ENCODE measurements at regions not wholly inside any gene's neighbourhood (a gene's known extent, or its start where the extent isn't known, plus 50 kb on each side); places are given as distances from the start of the nearest gene placed in this dataset.
"Not testable (repeated sequence)": the region's sequence is repeated elsewhere in the genome, so short reads cannot be mapped to it uniquely, and the experiment has no call there.

DNA sequence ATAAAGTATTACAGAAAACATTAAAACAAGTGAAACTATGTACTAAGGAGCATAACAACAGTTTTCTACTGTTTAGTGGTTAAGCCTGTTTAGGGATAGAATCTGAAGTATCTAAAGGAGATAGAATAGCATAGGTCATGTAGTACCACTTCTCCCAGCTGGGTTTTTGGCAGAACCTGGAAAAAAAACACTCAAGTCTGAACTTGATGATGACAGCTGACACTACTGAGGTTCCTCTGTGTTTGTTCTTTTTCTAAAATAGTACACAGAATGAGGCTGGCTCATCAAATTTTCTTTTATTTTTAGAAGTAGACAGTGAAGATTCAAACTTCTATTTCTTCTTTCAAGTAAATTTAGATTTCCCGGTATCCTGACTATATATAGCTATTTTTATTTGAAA lies 203.8 kb upstream of the ACO1 start:
- DNase-seq (ENCODE audit: low spot score) = no peak

DNA sequence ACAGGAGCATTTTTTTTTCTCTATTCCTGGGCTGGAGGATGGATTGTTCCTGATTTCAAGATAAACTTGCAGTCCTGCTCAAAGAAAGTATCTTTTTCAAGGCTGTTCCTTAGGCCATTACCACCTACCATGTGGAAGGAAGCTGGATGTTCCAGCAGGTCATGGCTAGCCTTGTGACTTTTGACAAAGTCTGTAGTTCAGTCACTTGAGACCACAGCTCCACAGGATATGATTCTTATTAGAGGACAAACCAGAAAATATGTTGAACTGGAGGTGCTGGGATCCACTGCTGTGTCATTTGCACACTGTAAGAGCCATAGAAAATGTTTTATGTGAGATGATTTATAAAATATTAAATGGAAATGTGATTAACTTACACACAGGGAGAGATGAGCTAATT lies 184.2 kb upstream of the ACO1 start:
- DNase-seq (ENCODE audit: low spot score) = no peak

DNA sequence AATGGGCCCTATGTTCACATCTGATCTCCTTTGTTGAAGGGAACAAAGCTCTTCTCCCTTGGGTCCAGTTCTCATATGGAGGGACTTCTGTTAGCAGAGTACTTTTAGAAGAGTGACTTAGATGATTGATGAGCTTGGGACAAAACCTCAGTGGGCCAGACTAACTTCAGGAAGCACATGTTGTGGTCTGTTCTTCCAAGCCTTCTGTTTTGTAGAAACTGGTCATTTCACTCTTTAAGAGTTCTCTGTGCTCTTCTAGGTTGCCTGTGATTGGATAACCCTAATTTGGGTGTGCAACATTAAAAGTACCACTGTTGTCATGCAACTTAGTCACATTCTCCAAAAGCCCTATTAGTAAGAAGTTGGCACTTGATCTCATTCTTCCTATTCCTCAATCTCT lies 183.5 kb upstream of the ACO1 start:
- no peak for DNase-seq (ENCODE audit: low spot score)

DNA sequence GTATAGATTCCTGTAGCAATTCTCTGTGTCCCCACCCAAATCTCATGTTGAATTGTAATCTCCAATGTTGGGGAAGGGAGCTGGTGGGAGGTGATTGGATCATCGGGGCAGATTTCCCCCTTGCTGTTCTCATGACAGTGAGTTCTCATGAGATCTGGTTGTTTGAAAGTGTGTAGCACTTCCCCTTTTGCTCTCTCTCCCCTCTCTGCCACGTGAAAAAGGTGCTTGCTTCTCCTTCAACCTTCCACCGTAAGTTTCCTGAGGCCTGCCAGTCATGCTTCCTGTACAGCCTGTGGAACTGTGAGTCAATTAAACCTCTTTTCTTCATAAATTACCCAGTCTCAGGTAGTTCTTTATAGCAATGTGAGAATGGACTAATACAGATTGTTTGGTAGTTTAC lies 175.3 kb upstream of the ACO1 start:
- not testable (repeated sequence) for DNase-seq (ENCODE audit: low spot score)

DNA sequence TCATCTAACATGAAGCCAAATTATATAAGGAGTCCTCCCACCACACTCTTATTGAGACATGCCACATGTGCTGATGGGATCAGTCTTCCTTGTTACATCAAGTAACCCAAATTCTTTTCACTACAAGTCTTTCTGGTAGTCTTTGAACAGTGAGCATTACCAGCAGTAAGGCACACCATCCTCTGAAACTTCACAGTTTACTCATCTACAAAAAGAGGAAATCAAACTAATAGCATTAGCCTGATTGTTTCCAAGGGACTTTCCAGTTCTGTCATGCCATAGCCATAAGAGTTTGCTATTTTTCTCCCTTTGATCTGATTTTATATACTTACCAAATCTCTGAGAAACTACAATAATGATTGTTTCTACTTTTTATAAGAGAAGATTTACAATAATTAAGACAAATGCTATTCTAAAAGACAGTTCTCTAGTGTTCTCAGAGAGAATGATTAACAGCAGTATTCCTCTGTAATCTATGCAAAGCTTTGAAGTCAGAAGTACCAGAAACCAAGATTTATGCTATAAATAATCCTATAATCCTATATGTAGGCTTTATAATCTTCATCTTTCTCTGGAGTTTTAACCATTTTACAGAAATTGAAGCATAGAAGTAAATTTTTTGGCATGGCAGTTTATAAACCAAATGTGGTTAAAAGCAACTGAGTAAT lies 166.2 kb upstream of the ACO1 start:
- no peak for DNase-seq (ENCODE audit: low spot score)

DNA sequence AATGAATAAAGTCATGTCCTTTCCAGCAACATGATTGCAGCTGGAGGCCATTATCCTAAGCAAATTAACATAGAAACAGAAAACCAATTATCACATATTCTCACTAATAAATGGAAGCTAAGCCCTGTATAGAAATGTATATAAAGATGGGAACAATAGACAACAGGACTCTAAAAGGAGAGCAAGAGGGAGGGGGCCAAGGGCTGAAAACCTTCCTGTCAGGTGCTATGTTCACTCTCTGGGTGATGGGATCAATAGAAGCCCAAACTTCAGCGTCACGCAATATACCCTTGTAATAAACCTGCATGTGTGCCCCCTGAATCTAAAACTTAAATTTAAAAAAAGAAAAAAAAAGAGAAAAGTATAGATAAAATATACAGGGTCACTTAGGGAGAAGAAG lies 163.7 kb upstream of the ACO1 start:
- DNase-seq (ENCODE audit: low spot score) = no peak

DNA sequence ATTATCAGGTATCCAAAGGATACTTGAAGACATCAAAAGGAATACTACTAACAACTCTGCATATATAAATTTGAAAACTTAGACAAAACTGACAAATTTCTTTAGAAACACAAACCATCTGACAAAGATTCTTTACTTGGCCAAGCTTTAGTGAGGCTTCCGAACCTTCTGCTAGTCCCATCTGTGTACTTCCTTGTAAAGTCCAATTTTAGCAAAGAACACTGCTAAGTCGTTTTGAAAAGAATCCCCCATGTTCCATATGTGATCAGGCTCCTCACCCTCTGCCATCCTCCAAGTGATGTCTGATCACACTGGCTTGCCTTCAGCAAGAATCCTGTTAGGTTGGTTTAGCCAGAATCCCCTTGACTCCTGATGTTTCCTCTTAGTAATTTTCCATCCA lies 150.0 kb upstream of the ACO1 start:
- no peak for DNase-seq (ENCODE audit: low spot score)

DNA sequence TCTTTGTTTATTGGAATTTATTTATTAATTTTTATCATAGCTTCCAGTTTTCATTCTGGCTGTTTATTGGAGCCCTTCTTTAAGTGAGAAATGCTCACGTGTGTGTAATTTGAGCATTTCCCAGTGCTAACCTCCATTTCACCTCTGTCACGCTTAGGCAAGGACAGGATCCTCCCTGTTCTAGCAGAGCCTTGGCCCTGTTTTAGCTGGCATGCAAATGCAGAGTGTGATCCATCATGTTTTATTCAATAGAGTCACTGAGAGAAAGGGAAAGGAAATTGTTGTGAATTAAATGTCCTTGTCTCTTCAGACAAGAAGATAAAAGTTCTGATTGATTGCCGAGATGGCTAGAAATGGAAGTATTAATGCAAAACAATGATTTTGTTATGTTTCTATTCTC lies 137.3 kb upstream of the ACO1 start:
- DNase-seq (ENCODE audit: low spot score) = no peak

DNA sequence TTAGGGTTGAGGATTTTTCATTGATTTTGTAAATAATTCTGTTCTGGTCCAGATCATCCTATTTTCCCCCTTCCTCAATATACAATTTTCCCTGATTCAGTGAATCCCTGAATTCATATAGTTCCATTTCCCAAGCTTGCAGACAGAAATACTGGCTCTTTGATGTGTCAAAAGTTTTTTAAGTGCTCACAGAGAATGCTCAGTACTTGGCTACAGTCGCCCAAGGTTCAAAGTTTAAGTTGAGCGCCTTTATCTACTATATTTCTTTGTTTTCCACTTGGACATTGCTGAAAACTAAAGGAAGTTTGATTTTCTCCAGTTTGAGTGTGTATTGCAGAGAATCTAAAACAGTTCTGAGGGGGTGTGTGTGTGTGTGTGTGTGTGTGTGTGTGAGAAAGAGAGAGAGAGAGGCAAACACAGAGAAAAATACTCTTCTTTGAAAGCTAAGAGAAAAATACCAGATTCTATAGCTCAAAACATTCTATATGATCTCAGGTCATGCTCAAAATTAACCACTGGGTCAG lies 136.2 kb upstream of the ACO1 start:
- no peak for DNase-seq (ENCODE audit: low spot score)

DNA sequence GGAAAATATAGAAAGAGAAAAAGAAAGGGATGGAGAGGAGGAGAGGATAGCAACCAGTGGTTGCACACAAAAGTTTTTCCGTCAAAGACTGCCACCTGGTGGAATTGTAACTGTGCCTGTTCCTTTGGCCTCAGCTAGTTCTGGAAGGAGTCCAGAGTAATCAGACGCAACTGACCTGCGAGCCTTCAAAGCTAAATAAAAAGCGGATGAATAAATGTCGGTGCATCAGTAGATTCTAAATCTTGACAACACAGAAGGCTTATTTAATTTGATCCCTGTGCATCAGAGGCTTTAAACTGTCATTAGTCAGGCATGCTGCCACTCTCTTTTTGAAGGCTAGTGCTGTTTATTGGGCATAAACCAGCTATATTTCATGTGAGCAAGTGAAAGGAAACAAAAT lies 132.9 kb upstream of the ACO1 start:
- DNase-seq (ENCODE audit: low spot score) = peak; percentile 57

DNA sequence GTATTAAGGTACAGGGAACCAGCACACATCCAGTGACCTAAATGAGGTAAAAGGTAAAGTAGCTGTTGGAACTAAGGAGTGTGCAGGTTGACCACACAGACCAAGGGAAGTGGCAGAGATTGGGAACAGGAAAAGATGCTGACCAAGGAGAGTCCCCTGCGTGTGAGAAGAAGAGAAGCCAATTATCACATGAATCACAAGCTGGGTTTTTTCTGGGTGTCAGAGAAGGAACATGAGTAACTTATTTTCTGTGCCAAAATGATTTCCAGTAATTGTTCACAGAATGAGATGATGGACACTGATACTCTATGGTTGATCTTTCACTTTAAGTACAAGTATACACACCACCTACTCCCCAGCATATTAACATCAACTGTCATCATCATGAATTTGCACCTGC lies 130.7 kb upstream of the ACO1 start:
- DNase-seq (ENCODE audit: low spot score) = no peak

DNA sequence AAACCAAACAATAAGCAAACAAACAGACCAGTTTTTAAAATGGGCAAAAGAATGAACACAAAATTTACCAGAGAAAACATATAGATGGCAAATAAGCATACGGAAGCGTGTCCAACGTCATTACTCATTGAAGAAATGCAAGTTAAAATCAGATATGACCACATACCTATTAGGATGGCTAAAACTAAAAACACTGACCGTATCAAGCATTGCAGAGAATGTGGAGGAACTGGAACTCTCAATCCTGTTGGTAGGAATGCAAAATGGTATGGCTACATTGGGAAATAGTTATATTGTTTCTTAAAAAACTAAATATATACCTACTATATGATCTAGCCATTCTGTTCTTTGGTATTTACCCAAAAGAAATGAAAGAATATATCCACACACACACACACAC lies 129.4 kb upstream of the ACO1 start:
- no peak for DNase-seq (ENCODE audit: low spot score)

DNA sequence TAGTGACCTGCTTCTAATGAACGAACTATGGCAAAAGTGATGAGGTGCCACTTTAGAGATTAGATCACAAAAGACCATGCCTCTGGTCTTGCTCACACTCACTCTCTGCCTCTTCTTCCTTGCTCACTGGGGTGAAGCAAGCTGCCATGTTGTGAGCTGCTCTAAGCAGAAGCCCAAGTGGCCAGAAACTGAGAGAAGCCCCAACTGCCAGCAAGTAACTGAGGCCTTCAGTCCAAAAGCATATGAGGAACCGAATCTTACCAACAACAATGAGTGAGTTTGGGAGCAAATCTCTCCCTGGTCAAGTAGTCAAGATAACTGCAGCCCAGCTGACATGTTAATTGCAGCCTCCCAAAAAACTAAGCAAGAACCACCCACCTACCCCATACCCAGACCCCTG lies 126.0 kb upstream of the ACO1 start:
- no peak for DNase-seq (ENCODE audit: low spot score)

DNA sequence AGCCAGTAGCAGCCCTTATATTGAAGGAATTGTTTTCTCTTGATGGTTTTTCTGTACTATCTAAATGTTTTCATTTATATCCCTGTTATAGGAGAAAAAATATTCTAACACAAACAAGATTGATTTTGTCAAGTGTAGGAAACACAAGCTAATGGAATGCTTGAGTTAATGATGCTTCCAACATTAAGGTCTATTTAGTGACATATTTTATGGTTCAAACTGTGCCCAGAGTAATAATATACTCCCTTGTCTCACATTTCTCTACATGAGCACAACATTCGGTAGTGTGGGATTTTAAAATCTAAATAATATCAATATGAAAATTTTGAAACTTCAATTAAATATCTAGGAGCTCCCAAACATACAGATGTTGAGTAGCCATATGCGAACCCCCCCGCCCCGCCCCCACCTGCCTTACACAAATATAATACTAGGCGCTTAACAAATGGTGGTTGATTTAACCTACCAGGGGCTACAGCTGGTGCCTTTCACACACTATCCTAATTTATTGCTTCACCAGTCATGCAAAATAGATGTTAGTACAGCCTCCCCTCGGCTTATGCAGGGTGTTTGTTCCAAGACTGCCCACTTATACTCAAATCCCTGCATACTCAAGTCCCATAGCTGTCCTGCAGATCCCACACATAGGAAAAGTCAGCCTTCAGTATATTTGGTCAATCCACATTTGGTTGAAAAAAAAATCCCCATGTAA lies 124.1 kb upstream of the ACO1 start:
- no peak for DNase-seq (ENCODE audit: low spot score)

DNA sequence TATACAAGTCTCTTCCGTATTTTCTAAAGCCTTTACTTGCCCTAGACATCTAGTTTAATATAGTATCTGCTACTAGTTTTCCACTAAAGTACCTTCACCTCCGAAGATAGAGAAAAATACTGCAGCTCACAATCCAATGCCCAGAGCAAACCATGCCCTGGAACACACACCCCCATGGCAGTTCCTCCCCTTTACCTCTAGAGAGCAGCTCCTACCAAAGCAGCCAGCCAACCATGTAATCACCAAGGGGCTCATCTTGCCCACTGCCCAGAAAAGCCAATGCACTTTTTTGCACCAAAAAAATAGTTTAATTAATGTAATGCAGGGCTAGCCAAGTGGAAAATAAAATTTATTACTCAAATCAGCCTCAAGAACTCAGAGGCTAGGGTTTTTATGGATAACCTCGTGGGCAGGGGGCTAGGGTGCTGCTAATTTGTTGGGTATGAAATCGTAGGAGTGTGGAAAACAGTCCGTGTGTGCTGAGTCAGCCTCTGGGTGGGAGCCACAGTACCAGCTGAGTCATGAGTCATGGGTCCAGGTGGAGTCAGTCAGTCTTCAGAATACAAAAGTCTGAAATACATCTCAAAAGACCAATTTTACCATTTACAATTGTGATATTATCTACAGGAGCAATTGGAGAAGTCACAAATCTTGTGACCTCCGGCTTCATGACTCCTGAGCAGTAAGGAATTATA lies 120.1 kb upstream of the ACO1 start:
- no peak for DNase-seq (ENCODE audit: low spot score)

DNA sequence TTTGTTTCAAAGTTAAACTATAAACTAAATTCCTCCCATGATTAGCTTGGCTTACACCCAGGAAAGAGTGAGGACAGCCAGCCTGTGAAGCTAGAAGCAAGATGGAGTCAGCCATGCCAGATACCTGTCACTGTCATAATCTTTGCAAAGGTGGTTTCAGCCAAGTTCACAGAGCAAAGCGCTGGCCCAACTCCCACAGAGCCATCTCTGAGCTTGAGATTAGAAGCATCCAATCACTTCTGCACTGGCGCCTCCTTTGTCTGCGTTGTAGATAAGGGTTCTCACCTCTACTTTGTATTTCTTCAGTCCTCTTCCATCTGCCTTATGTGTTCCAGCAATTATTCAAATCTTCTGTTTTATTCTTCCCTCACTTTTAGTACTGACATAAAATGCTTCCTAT lies 119.4 kb upstream of the ACO1 start:
- DNase-seq (ENCODE audit: low spot score) = no peak

DNA sequence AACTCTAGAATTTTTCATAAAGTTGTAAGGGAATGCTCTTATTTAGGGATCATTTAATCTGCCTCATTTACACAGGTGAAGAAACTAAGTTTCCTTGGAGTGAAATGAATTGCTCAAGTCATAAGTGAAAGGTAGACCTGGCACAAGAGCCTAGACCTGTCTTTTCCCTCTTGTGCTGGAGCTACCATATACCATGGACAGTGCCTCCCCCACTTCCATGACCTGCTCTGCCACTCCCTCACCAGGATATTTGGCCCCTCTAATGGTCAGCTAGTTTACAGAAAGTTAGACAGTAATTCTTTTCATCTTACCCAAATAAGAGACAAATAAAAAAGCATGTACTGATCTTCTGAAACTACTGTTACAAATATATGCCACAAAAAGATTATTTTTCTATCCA lies 105.5 kb upstream of the ACO1 start:
- no peak for DNase-seq (ENCODE audit: low spot score)

DNA sequence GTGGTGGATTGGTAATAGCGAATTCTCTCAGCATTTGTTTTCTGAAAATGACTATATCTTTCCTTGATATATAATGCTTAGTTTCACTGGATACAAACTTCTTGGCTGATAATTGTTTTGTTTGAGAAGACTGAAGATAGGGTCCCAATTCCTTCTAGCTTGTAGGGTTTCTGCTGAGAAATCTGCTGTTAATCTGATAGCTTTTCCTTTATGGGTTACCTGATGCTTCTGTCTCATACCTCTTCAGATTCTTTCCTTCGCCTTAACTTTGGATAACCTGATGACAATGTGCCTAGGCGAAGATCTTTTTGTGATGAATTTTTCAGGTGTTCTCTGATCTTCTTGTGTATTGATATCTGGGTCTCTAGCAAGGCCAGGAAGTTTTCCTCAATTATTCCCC lies 94.7 kb upstream of the ACO1 start:
- DNase-seq (ENCODE audit: low spot score) = no peak

DNA sequence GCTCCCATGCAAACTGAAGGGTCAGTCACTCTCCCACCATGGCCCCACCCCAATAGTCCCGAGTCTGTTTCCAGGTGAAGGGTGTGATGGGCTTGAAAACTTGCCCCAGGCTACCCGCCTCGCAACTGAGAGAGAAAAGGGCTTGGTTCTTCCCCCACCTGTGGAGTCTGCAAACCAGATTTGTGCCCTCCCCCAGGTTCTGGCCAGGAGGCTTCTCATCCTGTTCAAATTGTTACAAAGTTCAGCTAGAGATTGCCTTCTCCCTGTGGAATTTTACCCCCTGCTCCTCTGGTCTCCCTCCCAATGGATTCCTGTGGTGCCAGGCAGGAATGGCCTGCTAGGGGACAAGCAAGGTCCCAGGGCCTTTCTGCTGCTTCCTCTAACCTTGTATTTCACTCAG lies 93.1 kb upstream of the ACO1 start:
- no peak for DNase-seq (ENCODE audit: low spot score)

DNA sequence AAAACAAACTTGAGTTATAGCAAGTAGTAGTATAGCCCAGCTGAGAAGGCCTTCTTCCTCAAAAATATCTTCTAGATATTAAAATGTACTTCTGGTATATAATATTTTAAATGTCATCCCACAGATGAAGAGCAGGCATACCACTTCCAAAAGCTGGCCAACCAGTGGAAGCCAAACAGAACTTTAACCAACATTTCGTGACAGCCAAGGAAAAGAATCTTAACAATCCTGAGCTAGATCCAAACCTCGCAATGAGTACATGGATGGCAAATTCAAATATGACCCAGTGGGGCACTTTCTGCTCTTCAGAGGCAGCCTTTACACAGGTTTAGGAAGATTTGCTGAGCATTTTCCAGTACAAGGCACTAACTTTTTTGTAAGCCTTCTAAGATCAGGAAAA lies 91.8 kb upstream of the ACO1 start:
- peak; percentile 5 for DNase-seq (ENCODE audit: low spot score)

DNA sequence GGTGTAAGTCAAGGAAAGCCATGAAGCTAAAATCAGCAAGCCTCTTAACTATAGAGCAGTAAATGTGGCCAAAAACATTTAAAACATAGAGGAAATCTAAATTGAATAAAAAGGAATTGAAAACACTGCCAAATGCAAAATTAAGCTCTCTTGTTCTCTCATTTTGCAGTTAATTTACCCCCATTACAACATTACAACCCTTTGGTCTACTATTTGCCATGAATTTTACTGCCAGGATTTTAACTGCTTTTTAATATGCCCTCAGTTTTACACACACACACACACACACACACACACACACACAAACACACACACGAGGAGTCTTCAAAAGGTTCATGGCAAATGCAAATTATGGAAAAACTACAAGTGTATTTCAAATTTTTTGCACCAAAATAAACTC lies 91.4 kb upstream of the ACO1 start:
- no peak for DNase-seq (ENCODE audit: low spot score)

DNA sequence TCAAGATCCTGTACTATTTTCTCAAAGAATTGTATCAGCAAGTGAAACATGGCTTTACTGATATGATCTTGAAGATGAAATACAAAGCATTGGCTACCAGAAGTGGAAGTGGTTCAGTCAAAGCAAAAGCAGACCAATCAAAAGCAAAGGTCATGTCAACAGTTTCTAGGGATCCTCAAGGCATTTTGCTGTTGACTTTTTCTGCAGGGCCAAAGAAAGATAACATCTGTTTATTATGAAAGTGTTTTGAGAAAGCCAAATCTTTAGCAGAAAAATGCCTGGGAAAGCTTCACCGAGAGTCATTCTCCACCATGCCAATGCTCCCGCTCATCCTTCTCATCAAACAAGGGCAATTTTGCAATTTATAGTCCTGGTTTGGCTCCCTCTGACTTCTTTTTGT lies 90.3 kb upstream of the ACO1 start:
- no peak for DNase-seq (ENCODE audit: low spot score)

DNA sequence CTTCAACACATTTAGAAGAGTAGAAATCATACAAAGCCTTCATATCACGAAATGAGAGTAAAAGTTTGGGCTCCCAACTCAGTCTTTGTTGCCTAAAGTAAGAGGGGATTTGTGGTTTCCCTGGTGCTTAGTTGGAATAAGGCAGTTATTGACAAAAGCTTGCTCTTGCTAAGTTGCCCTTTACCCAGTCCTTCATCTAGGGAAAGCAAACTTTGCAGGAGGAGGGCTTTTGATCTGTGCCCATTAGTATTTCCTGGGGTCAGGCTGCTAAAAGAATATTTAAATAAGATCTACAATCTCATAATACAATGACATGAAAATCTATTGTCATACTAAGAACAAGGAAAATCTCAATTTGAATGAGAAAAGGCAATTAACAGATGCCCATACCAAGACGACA lies 84.1 kb upstream of the ACO1 start:
- no peak for DNase-seq (ENCODE audit: low spot score)
